HFF-Myc (cell line): ENCODE measurements at regions not wholly inside any gene's neighbourhood (a gene's known extent, or its start where the extent isn't known, plus 50 kb on each side); places are given as distances from the start of the nearest gene placed in this dataset.

Experiments
- DNase-seq: peaks from one replicate; pipeline ENCODE4 v3.0.0-alpha.2; 2011; ENCODE audit warnings: low read depth; ENCODE audit errors: extremely low read depth
- H3K4me3 ChIP-seq: replicated peaks from 2 replicates; pipeline ENCODE4 v1.5.1; 2011; ENCODE audit warnings: low read depth, mild to moderate bottlenecking, control low read depth, low read length
- CTCF ChIP-seq: IDR thresholded peaks from 2 replicates; pipeline ENCODE4 v1.5.1; 2012; ENCODE audit warnings: mild to moderate bottlenecking, low read depth, low read length, control low read depth; ENCODE audit errors: missing control alignments

DNA sequence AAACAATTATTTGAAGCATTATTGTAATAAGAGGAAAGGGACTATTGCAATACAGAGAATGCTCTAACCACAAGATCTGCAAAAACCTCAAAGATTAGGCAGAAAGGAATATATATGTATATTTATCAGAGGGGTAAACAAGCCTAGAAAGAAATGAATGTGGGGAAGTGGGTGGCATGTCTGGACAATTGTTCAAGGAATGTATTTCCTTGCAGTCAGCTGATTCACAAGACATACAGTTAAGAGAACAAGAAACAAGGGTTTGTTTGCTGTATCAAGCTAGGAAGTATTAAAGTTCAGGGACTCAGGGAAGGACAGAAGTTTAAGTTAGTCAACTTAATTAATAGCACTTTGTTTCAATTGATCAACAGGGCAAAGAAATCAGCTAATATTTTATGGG lies 514.7 kb downstream of the CENPC start:
- H3K4me3 ChIP-seq: no peak overlapping the region
- no peak for DNase-seq
- TF ChIP-seq CTCF: no peak

GRCh38 chr4:67020438-67020797 lies 524.9 kb downstream of the CENPC start:
- DNase-seq: no peak
- no peak overlapping the region for H3K4me3 ChIP-seq
- TF ChIP-seq CTCF: no peak

- no peak for TF ChIP-seq CTCF
- H3K4me3 ChIP-seq: no peak overlapping the region
- DNase-seq: no peak
Observed at GRCh38 chr4:67019686-67020437, 525.4 kb downstream of the CENPC start.

DNA sequence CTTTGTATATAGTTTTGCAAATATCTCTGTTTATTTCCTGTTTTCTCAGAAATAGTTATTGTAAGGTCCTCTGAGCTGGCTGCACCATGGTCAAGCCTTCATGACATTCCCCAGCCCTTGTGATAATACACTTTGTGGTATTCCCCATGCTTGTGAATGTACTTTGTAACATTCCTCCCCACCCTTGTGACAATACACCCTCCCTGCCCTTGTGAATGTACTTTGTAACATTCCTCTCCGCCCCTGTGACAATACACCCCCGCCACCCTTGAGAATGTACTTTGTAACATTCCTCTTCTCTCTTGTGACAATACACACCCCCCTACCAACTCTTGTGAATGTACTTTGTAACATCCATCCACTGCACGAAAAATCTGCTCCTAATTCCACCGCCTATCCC lies 530.7 kb downstream of the CENPC start:
- no peak for TF ChIP-seq CTCF
- H3K4me3 ChIP-seq: no peak overlapping the region
- DNase-seq: no peak

DNA sequence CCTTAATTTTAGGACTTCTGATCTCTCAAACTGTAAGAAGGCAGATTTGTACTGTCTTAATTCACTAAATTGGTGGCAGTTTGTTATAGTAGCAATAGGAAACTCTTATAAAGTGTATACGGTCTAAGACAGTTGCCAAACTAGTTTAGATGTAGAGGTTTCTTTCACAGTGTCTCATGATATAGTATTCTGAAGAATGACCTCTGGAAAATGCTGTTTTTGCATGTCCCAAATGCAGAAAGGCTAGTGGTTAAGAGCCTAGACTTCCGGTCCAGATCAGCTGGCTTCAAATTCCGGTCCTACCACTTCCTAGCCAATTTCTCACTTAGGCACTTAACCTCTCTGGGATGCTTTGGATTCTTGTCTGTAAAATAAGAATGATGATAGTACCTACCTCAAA lies 538.5 kb downstream of the CENPC start:
- no peak for DNase-seq
- H3K4me3 ChIP-seq: no peak overlapping the region
- TF ChIP-seq CTCF: no peak

- no peak for TF ChIP-seq CTCF
- H3K4me3 ChIP-seq: no peak overlapping the region
- DNase-seq: no peak
Observed at GRCh38 chr4:66991521-66991920, 553.8 kb downstream of the CENPC start.

GRCh38 chr4:66974665-66975064 lies 570.6 kb downstream of the CENPC start:
- DNase-seq: no peak
- H3K4me3 ChIP-seq: no peak overlapping the region
- TF ChIP-seq CTCF: no peak
